Ureter (tissue), 1 donor: ENCODE measurements at regions not wholly inside any gene's neighbourhood (a gene's known extent, or its start where the extent isn't known, plus 50 kb on each side); places are given as distances from the start of the nearest gene placed in this dataset.
"Not testable (repeated sequence)": the region's sequence is repeated elsewhere in the genome, so short reads cannot be mapped to it uniquely, and the experiment has no call there.

Source experiments
- DNase-seq: peaks from one replicate; pipeline ENCODE4 v3.0.0-alpha.2; 2020; ENCODE audit warnings: low spot score
- donor health status: DM: yes; HTN: yes; CAD: no.

GRCh38 chr15:91620229-91620628 is 233.3 kb upstream of the SLCO3A1 start:
- no peak for DNase-seq

DNA sequence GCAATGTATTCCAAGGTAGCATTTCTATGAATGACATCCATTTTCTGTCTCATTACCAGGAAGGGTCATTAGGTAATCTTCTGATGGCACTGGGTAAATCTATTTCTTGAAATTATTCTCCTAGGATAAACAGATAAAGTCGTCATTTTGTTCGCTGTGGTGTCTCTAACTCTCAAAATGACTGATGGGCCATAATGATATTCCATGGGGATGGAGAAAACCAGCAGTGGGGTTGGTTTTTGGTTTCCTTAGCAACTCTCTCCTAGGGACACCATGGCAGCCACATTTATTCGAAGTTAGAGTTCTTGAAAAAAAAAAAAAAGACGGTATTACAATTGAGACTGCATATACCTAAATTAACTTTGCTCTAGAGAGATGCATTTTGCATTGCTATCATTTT is 231.3 kb upstream of the SLCO3A1 start:
- DNase-seq: no peak

GRCh38 chr15:91622711-91623342 is 230.7 kb upstream of the SLCO3A1 start:
- no peak for DNase-seq

DNA sequence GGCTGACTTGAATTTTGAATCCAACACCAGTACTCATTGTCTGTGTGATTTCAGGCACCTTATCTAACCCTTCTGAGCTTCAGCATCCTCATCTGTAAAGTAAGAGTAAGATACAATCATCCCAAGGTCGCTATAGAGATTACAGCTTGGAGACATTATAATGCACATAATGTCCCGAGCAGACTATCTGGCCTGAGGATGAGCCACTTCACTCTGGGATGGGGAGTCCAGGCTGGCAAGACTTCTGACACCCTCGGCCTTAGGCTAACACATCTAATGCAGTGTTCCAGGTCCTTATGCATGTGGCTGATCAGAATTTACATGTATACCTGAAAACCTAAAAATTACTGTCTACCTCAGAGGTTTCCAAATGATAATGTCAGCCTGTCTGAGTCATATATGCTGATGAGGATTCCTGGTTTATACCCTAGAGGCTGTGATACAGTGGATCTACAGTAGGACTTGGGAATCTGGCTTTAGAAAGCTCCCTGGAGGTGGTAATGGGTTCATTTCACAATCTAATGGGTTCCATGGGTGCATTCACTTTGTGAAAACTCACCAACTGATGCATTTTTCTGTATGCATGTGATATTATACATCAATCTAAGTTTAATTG is 229.0 kb upstream of the SLCO3A1 start:
- DNase-seq: no peak

DNA sequence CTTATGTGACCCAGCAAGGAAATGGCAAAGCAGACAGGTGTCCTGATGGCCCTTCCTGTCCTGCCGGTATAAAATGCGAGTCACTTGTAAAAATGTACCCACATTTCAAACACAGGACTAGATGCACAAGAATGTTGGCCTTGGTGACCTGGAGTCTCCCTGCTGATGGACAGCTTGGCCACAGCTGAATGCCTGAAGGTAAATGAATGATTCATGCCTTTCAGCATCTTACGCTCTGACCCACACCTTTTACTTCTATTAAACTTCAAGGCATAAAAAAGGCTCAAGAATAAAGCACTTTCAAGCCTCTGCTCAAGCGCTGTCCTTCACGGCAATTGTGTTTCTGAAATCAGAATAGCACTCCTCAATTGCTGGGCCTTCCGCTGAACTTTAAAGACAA is 228.0 kb upstream of the SLCO3A1 start:
- no peak for DNase-seq

- DNase-seq: no peak
These were observed 225.8 kb upstream of the SLCO3A1 start for GRCh38 chr15:91627473-91628278.

DNA sequence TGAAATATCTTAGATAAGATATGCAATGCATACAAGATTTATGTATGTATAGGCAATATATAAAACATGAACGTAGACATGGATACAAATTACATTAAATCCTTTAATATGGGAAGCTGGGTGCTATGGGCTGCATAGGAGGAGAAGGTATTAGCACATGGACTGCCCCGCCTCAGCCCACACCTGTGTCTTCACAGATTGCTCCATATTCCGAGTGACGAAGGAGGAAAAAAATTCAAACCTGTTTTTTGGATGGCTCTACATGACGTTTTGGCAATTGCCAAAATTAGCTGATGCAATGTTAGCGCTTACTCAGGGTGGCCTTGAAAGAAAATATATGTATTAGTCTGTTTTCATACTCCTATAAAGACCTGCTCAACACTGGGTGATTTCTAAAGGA is 223.4 kb upstream of the SLCO3A1 start:
- no peak for DNase-seq

DNA sequence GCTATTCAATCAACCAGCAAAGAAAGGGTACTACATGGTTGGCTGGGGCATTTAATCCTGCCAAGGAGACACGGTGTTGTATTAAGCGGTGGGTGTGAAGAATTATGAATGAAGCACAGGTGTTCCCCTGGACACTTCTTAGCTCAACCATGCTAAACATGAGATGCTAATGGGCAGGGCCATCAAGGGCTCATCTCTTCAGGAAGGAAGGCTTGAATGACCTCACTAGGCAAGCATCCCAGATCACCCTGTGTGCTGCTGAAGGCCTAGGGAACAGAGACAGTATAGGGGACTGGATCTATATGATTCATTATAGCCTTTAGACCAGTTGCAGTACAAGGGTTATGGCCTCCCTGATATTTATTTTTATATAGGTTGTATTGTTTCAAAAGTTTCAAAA is 221.3 kb upstream of the SLCO3A1 start:
- no peak for DNase-seq

DNA sequence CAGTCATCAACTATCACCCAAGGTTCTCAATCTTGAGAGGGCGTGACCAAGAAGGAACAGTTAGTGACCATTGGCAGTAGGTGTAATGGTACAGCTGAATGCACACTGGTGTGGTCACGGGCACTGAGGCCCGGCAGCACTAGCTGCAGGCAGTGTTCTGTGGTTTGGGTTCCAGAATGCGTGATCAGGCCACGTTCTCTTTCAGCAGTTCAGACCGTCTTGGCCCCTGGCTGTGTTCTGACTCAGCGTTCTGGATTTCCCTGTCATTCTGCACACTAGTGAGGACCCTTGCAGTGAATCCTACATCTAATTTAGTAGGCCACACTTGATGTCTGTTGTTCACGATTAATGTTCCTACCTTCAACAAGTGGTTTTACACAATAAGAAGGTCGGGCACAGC is 220.5 kb upstream of the SLCO3A1 start:
- DNase-seq: no peak

- no peak for DNase-seq
These were observed 219.3 kb upstream of the SLCO3A1 start for GRCh38 chr15:91634179-91634578.

GRCh38 chr15:91635080-91635479 is 218.4 kb upstream of the SLCO3A1 start:
- no peak for DNase-seq

GRCh38 chr15:91635641-91636040 is 217.9 kb upstream of the SLCO3A1 start:
- no peak for DNase-seq

DNA sequence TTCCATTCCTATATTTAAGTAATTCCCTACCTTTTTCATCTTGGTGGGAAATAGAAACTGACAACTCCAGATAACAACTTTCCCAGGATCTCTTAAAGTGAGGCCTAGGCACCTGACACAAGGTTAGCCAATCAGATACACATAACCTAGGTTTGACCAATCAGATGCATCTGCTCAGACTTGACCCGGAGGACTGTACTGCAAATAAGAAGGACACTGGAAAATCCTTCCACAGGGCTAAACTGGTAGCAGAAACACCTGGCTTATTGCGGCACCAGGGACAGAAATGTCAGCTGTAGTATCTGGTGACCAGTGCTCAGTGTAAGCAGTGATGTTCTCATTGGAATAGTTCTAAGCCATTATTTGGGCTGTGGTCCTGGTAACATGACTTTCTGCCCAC is 204.5 kb upstream of the SLCO3A1 start:
- no peak for DNase-seq

- no peak for DNase-seq
These were observed 203.6 kb upstream of the SLCO3A1 start for GRCh38 chr15:91649831-91650321.

- no peak for DNase-seq
These were observed 202.3 kb upstream of the SLCO3A1 start for GRCh38 chr15:91651251-91651650.

GRCh38 chr15:91652610-91653207 is 200.8 kb upstream of the SLCO3A1 start:
- no peak for DNase-seq

GRCh38 chr15:91655563-91656290 is 197.8 kb upstream of the SLCO3A1 start:
- not testable (repeated sequence) for DNase-seq

- DNase-seq: no peak
These were observed 193.3 kb upstream of the SLCO3A1 start for GRCh38 chr15:91660174-91660649.

DNA sequence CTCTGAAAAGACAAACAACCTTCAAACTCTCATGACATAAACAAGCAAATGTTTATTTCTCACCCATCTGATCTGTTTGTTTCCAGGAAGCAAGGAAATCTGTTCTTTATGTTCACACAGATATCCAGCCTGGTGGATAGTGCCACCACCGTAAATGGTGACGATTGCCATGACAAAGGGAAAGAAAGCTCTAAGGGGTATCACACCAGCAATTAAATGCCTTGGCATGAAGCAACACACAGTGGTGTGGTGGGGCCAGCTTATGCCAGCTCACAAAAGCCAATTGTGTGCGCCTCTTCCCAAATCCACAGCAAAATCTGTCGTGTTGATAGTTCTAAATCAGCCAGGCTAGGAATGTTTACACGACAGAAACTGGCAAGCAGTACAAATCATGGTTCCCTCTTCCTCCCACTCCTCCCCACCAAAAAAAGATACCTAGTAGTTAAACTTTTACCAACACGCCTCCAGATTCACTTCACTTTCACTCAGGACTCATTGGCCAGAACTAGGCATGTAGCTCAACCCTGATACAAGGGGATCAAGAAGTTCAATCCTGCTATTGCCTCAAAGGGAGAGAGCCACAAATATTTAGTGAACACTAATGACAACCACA is 189.2 kb upstream of the SLCO3A1 start:
- DNase-seq: no peak

DNA sequence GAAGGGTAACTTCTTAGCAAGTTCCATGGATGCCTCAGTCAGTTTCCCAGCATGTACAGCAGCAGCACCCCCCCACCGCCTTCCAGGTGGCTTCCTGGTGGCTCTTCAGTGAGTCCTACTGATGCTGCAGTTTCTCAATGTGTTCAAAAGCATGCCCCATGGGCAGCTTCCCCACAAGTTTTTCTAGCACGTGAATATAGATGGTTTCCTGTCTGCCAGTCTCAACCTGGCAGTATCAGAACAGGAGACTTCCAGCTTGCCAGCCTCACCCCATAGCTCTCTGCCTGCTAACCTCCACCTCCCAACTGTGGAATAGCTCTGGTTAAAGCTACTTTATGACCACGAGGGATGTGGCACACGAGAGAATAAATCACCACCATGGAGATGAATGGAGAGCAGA is 188.3 kb upstream of the SLCO3A1 start:
- no peak for DNase-seq

GRCh38 chr15:91668370-91668769 is 185.1 kb upstream of the SLCO3A1 start:
- DNase-seq: no peak
